CD4-positive, alpha-beta T cell treated with Interleukin-15 for 1 hour (primary cell): ENCODE measurements at regions not wholly inside any gene's neighbourhood (a gene's known extent, or its start where the extent isn't known, plus 50 kb on each side); places are given as distances from the start of the nearest gene placed in this dataset.
"Not testable (repeated sequence)": the region's sequence is repeated elsewhere in the genome, so short reads cannot be mapped to it uniquely, and the experiment has no call there.

Experiments used
- DNase-seq: peaks from one replicate; pipeline ENCODE4 v3.0.0-alpha.2; 2020

- DNase-seq: no peak
Observed at GRCh38 chr16:35585411-35585810, 2126.0 kb downstream of the TP53TG3F start.

DNA sequence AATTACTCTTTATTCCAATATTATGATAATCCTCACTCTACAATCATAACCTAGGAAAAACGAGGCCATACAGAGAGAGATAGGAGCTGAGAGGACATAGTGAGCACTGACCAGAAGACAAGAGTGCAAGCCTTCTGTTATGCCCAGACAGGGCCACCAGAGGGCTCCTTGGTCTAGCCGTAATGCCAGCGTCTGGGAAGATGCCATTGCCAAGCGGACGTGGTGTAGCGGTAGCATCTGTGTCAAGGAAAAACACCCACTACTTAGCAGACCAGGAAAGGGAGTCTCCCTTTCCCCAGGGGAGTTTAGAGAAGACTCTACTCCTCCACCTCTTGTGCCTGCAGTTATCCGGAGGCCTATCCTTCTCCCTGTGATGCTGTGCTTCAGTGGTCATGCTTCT lies 2131.5 kb downstream of the TP53TG3F start:
- not testable (repeated sequence) for DNase-seq

GRCh38 chr16:35596467-35596866 lies 2137.1 kb downstream of the TP53TG3F start:
- DNase-seq: no peak

DNA sequence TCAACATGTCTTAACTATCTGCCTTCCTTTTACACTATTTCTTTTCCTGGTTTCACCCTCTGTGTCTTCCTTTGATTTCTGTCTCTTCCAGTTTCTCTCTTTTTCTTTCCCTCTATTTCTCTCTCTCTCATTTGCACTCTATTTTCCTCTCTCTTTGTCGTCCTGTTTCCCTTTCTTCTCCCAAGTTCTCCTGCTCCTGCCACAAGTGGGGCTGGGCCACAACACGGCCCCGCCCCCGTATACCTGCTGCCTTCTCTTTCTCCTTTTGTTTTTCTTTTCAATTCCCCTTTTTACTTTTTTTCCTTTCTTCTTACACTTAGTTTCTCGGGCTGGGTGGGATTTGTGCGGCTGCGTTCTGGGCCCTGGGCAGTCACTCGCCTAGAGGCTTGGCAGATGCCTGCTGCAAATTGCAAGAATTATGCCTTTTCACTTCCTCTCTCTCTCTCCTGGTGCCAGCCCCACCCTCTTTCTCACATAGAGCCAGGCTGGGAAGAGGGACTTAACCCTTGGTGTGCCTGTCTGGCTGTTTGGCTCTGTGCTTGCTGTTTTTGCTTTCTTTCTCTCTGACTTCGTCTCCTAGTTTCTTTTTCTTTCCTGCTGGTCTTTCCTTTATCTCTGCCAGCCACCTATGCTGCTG lies 2139.4 kb downstream of the TP53TG3F start:
- DNase-seq: no peak

DNA sequence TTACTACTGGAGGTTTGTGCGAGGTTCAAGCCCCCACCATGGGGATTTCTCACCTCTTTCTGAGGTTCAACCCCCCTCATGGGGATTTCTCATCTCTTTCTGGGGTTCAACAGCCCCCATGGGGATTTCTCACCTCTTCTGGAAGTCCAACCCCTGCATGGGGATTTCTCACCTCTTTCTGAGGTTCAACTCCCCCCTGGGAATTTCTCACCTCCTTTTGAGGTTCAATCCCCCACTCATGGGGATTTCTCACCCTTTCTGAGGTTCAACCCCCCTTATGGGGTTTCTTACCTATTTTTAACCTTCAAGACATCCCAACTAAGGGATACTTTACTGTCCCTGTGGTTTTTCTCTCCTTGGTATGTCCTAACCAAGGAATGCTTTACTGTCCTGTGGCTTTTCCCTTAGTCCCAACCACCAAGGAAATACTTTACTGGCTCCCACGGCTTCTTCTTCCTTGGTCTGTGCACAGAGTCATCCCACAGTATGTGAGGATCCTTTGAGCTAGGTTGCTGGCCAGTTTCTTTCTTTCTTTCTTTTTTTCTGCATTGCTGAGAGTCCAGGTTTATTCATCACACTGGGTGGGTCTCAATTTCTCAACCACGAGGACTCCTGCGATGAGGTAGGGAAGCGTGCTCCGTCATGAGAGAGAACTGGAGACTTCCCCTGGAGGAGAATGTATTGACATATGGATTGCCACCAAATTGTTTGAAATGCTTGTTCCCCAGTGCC lies 2140.2 kb downstream of the TP53TG3F start:
- no peak for DNase-seq

- DNase-seq: not testable (repeated sequence)
Observed at GRCh38 chr16:35600161-35600555, 2140.7 kb downstream of the TP53TG3F start.

- DNase-seq: no peak
Observed at GRCh38 chr16:35602116-35602515, 2142.7 kb downstream of the TP53TG3F start.

- DNase-seq: not testable (repeated sequence)
Observed at GRCh38 chr16:35603371-35603770, 2144.0 kb downstream of the TP53TG3F start.

DNA sequence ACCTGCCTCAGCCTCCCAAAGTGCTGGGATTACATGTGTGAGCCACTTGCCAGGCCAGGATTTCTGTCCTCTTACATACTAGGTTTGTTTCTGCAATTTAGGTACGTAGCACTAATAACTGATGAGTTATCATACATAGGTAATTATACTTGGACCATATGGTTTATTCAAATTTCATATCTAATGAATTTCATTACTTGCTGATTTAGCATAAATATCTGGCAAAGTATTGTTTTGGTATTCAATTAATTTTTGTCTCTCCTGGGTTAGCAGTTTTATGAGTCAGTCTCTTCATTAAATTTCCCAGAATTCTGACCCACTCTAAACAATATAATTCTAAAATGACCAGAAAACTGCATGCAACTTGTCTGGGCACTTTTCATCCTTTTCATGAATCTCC lies 2146.5 kb downstream of the TP53TG3F start:
- DNase-seq: no peak

GRCh38 chr16:35614883-35615282 lies 2155.5 kb downstream of the TP53TG3F start:
- DNase-seq: not testable (repeated sequence)

GRCh38 chr16:35619176-35619575 lies 2159.8 kb downstream of the TP53TG3F start:
- DNase-seq: not testable (repeated sequence)

DNA sequence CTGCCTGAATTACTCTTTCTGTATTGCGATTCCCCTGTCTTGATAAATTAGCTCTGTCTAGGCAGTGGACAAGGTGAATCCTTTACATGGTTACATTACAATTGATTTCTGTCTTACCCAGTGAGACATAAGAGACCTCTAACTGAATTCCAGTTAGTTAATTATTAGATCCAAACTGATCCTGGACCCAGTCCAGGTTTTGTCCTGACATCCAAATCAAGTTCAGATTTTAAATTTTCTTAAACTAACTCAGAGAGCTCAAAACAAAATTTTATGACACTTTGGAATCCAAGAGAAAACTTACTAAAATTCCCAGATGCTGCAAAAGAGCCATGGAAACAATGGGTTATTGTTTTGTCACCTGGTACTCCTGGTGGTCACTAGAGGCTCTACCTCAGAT lies 2166.6 kb downstream of the TP53TG3F start:
- DNase-seq: no peak

- no peak for DNase-seq
Observed at GRCh38 chr16:35628976-35629375, 2169.6 kb downstream of the TP53TG3F start.

GRCh38 chr16:35631261-35631945 lies 2172.0 kb downstream of the TP53TG3F start:
- no peak for DNase-seq

- DNase-seq: no peak
Observed at GRCh38 chr16:35636480-35637230, 2177.2 kb downstream of the TP53TG3F start.

GRCh38 chr16:35637683-35638082 lies 2178.3 kb downstream of the TP53TG3F start:
- no peak for DNase-seq

DNA sequence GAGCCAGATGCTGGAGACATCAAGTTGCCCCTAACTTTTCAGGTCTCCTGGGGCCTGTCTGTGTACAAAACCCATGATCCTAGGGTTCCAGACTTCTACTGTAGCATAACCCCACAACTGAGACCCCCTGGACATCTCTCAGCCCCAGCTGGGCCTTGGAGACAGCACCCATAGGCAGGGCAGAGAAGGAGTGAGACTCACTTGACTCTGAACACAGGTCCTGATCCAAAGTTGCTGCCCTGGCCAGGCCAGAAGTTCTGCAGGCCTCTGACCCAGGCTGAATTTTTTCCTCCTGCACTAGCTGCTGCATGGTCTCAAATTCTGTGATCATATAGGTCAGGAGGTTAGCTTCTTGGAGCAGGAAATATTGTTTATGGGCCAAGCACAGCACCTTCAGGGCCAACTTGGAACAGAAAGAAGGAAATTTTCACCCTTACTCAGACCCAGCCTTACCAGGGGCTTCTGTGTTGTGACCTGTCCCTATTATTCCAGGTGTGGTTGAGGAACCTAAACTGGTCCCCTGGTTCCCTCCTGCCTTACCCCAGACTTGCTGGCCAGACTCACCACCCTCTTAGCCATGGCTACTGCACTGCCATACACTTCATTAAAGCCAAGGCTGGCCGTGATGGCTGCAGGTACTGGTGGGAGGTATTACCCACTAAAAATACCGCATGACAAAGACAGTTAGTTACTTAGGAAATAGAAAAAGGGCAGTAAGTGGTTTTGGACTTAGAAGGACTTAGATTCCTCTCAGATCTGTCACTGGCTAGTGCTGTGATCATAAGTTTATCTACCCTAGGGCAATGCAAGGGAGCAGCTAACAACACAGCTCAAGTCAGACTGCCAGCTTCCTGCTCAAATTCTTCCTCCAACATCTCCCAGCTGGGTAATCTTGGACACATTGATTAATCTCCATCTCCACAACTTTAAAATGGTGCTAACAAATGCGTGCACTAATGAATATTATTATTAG lies 2180.1 kb downstream of the TP53TG3F start:
- no peak for DNase-seq

- no peak for DNase-seq
Observed at GRCh38 chr16:35642322-35642835, 2183.0 kb downstream of the TP53TG3F start.

GRCh38 chr16:35651841-35652240 lies 2192.4 kb downstream of the TP53TG3F start:
- DNase-seq: no peak

- DNase-seq: no peak
Observed at GRCh38 chr16:35664091-35664693, 2204.8 kb downstream of the TP53TG3F start.

DNA sequence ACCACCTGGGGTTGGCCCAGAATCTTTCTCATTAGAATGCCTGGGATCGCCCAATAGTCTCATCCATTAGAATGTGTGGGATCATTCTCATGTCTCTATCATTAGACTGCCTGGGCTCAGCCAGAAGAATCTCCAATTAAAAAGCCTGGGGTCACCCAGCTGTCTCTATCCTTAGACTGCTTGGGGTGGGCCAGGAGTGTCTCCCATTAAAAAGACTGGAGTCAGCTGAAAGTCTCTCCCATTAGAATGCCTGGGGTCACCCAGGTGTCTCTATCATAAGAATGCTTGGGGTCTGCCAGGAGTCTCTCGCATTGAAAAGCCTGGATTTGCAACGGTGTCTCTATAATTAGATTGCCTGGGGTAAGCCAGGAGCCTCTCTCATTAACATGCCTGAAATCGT lies 2225.7 kb downstream of the TP53TG3F start:
- no peak for DNase-seq
